Astrocyte of the cerebellum (primary cell): ENCODE measurements at regions not wholly inside any gene's neighbourhood (a gene's known extent, or its start where the extent isn't known, plus 50 kb on each side); places are given as distances from the start of the nearest gene placed in this dataset.

Experiments
- DNase-seq: peaks from one replicate; pipeline ENCODE4 v3.0.0-alpha.2; 2011; ENCODE audit warnings: low read depth
- H3K4me3 ChIP-seq: 2 replicates; pipeline ENCODE4 v1.5.1; 2011; ENCODE audit warnings: mild to moderate bottlenecking, low read depth, low read length, moderate library complexity
- in situ Hi-C: cut with HindIII; loops from 2 replicates; pipeline ENCODE4 v1.10.0; 2017; ENCODE audit warnings: low sequenced_read_pairs
- TF ChIP-seq, protein P1 (sequence below): IDR thresholded peaks from 2 replicates; pipeline ENCODE4 v1.5.1; 2012; ENCODE audit warnings: low read length, low read depth, moderate library complexity, mild to moderate bottlenecking; ENCODE audit errors: missing control alignments

DNA sequence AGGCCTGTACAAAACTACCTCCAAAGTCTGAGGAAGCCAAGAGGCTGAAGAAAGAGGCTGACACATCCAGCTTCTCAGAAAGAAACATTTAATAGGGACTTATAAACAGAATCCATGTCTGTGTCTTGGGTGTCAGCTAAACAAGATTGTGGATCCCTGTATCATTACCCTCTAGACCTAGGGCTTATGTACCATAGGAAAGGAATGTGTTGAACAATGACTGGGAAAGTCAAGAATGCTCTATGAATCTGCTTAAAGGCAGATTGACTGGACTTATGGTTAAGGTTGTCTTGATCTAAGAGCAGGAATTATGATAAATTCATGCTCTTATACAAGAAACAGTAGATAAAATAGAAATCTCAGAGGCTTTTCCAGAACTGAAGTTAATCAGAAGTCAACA is 335.7 kb upstream of the RPS23 start:
- no peak overlapping the region for H3K4me3 ChIP-seq
- no peak for DNase-seq
- TF ChIP-seq, protein P1, sequence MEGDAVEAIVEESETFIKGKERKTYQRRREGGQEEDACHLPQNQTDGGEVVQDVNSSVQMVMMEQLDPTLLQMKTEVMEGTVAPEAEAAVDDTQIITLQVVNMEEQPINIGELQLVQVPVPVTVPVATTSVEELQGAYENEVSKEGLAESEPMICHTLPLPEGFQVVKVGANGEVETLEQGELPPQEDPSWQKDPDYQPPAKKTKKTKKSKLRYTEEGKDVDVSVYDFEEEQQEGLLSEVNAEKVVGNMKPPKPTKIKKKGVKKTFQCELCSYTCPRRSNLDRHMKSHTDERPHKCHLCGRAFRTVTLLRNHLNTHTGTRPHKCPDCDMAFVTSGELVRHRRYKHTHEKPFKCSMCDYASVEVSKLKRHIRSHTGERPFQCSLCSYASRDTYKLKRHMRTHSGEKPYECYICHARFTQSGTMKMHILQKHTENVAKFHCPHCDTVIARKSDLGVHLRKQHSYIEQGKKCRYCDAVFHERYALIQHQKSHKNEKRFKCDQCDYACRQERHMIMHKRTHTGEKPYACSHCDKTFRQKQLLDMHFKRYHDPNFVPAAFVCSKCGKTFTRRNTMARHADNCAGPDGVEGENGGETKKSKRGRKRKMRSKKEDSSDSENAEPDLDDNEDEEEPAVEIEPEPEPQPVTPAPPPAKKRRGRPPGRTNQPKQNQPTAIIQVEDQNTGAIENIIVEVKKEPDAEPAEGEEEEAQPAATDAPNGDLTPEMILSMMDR, result no peak
- in situ Hi-C loops, result no loop called here

DNA sequence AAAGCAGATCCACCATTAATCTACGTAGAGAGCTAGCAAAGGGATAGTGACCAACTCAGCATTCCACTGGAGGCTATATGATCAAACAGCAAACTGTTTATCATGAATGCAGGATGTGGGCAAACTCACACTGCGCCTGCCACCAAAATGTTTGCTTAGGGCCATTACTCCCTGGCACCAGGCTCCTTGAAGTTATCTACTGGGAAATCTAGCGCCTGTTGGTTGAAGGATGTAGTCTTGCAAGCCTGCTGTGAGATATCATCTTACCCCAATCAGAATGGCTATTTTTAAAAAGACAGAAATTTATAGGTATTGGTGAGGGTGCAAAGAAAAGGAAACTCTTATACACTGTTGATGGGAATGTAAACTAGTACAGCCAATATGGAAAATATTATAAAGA is 332.5 kb upstream of the RPS23 start:
- H3K4me3 ChIP-seq, result no peak overlapping the region
- in situ Hi-C loops, result no loop called here
- TF ChIP-seq, protein P1, result no peak
- no peak for DNase-seq

DNA sequence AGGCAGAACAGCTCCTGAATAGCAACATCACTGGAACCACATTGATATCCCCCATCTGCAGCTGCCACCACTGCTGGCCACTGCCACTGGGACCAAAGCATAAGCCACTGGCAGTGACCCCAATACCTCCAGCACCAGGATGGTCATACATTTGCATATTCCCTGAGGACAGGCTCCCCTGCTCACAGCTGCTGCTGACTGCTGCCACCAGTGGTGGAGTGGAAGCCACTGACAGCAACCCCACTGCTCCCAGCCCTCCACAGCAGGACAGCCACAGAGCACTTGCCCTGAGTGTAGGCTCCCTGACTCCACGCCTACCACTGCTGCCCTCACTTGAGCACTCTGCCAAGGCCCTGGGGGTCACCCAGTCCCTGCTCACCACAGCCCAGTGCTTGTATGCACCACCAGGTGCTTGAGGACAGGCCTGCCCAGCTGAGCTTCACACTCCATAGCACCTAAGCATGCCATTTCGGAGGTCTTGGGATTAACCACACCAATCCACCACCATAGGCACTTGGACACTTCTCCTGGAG is 327.4 kb upstream of the RPS23 start:
- H3K4me3 ChIP-seq, result no peak overlapping the region
- TF ChIP-seq, protein P1, result no peak
- in situ Hi-C loops, result no loop called here
- no peak for DNase-seq

DNA sequence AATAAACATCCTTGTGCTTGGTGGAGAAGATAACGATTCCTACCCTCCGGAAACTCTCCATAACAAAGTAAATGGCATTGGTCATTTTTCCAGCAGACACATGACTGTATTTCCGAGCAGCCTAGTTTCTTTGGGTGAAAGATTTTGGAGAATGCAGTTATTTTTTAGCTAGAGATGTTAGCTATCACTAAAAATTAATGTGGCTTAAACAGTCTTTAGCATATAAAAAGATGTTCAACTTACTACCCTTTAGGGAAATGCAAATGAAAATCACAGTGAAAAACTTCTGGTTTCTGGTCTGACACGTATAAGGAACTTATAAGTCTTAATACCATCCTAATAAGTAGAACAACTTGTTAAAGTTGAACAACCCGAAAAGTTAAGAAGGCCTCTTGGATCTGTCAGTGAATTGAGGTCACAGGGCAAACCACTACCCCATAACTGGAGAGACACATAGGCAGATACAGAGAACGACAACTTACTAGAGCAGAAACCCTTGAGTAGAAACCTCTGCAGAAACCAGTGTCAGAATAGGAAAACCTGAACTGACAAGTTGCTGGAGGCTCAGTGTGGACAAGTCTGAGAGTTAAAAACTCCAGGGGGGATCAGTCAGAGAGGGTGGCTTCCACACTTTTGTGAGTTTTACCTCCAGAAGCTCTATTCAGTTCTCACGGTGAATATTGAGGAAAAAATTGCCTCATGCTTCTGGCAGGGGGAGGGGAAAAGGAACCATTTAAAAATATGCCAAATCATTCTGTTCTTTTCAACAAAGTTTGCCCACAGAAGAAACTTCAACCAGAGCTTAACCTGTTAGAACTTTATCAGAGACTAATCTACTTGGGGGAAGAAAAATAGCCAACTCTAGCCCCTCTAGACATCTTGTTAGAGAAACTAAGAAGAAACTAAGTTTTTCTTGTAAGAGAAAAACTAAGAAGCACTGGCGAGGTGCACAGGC is 325.2 kb upstream of the RPS23 start:
- no peak overlapping the region for H3K4me3 ChIP-seq
- TF ChIP-seq, protein P1, result no peak
- DNase-seq, result no peak
- in situ Hi-C loops, result no loop called here

DNA sequence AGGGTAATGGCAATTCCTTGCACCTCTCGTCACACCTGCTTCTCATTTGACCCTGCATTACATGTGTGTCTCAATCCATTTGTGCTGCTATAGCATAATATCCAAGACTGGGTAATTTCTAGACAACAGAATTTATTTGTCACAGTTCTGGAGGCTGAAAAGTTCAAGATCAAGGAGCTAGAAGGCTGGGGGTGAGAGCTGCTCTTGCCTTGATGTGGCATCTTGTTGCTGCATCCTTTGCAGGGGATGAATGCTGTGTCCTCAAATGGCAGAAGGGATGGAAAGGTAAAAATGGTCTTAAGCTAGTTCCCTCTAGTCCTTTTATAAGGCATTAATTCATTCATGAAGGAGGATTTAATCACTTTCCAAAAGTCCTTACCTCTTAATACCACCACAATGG is 323.7 kb upstream of the RPS23 start:
- TF ChIP-seq, protein P1, result no peak
- in situ Hi-C loops, result no loop called here
- no peak for DNase-seq
- no peak overlapping the region for H3K4me3 ChIP-seq

DNA sequence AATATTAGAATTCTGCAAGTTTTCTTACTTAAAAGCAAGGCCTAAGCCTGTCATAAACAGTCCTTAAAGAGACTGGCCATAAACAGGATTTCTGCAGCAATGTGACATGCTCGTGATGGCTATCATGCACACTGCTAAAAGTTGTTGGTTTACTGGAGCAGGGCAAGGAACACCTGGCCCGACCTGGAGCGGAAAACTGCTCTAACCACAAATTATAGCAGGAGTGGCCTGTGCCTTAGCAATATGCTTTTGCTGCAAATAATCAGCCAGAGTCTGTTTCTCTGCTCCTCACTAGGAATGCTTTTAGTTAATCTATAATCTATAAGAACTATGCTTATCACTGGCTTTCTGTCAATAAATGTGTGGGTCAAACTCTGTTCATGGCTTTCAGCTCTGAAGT is 322.9 kb upstream of the RPS23 start:
- in situ Hi-C loops, result no loop called here
- TF ChIP-seq, protein P1, result no peak
- DNase-seq, result no peak
- no peak overlapping the region for H3K4me3 ChIP-seq
